ENCODE measurements at regions not wholly inside any gene's neighbourhood (a gene's known extent, or its start where the extent isn't known, plus 50 kb on each side); places are given as distances from the start of the nearest gene placed in this dataset.

- TF ChIP-seq ZNF816 (CRISPR knock-in tag; IDR thresholded peaks at IDR 0.05; ENCODE audit: borderline replicate concordance) (no peak), NFKBIZ (CRISPR knock-in tag; IDR thresholded peaks at IDR 0.05) (no peak), EZH2 (conservative IDR thresholded peaks at IDR 0.05; ENCODE audit: low read depth, low read length) (no peak), SUZ12 (IDR thresholded peaks at IDR 0.05; ENCODE audit: low read depth, low read length) (no peak), YY1 (IDR thresholded peaks at IDR 0.05; ENCODE audit: insufficient read depth, insufficient replicate concordance, low read depth, low read length) (no peak), ARNTL (CRISPR knock-in tag; IDR thresholded peaks at IDR 0.05) (no peak), U2AF1 (optimal IDR thresholded peaks at IDR 0.05; ENCODE audit: low read depth, low read length) (no peak), ZNF136 (CRISPR knock-in tag; IDR thresholded peaks at IDR 0.05; ENCODE audit: low read depth) (no peak), JARID2 (CRISPR knock-in tag; IDR thresholded peaks at IDR 0.05; ENCODE audit: insufficient replicate concordance) (no peak), PCBP2 (optimal IDR thresholded peaks at IDR 0.05; ENCODE audit: low read depth, low read length, poor library complexity, severe bottlenecking) (no peak), MTF2 (CRISPR knock-in tag; IDR thresholded peaks at IDR 0.05; ENCODE audit: borderline replicate concordance) (no peak), RCOR2 (CRISPR knock-in tag; IDR thresholded peaks at IDR 0.05) (no peak), ZFP41 (CRISPR knock-in tag; IDR thresholded peaks at IDR 0.05; ENCODE audit: borderline replicate concordance) (no peak), REPIN1 (CRISPR knock-in tag; IDR thresholded peaks at IDR 0.05; ENCODE audit: borderline replicate concordance, low read depth) (no peak), HIVEP1 (CRISPR knock-in tag; IDR thresholded peaks at IDR 0.05) (no peak), ZNF605 (CRISPR knock-in tag; IDR thresholded peaks at IDR 0.05) (no peak), IRX3 (CRISPR knock-in tag; IDR thresholded peaks at IDR 0.05; ENCODE audit: borderline replicate concordance, low read depth) (no peak), ZNF556 (CRISPR knock-in tag; IDR thresholded peaks at IDR 0.05; ENCODE audit: borderline replicate concordance) (peak; percentile 42; the same call in 1 of the 2 replicates), ZNF549 (CRISPR knock-in tag; IDR thresholded peaks at IDR 0.05) (no peak), AGO1 (IDR thresholded peaks at IDR 0.05; ENCODE audit: low read depth, low read length, poor library complexity, severe bottlenecking) (no peak), SNAPC4 (CRISPR knock-in tag; IDR thresholded peaks at IDR 0.05) (no peak), SRSF9 (IDR thresholded peaks at IDR 0.05; ENCODE audit: borderline replicate concordance, insufficient read depth, low read depth, low read length, poor library complexity, severe bottlenecking) (no peak), SP4 (CRISPR knock-in tag; IDR thresholded peaks at IDR 0.05) (no peak), ZFP36L2 (CRISPR knock-in tag; IDR thresholded peaks at IDR 0.05) (no peak)
- TF ChIP-seq, protein P1, sequence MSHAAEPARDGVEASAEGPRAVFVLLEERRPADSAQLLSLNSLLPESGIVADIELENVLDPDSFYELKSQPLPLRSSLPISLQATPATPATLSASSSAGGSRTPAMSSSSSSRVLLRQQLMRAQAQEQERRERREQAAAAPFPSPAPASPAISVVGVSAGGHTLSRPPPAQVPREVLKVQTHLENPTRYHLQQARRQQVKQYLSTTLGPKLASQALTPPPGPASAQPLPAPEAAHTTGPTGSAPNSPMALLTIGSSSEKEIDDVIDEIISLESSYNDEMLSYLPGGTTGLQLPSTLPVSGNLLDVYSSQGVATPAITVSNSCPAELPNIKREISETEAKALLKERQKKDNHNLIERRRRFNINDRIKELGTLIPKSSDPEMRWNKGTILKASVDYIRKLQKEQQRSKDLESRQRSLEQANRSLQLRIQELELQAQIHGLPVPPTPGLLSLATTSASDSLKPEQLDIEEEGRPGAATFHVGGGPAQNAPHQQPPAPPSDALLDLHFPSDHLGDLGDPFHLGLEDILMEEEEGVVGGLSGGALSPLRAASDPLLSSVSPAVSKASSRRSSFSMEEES (CRISPR knock-in tag; IDR thresholded peaks at IDR 0.05) = 0 out of 2 replicates have a peak, but pooled peaks have one; percentile 14
Observed at GRCh38 chrX:44705817-44706551, 137.8 kb upstream of the DUSP21 start (continued).

Data from HepG2 (cell line).